Gastrocnemius medialis (tissue), 4 donors: ENCODE measurements at regions not wholly inside any gene's neighbourhood (a gene's known extent, or its start where the extent isn't known, plus 50 kb on each side); places are given as distances from the start of the nearest gene placed in this dataset.

ENCODE experiments used
- POLR2A ChIP-seq, 2 donors: fragments of 450-650 bp; IDR thresholded peaks; one replicate each; pipeline ENCODE4 v1.6.1; 2017; ENCODE audit warnings: antibody characterized with exemption in 2 of 2, mild to moderate bottlenecking in 2 of 2, moderate library complexity in 2 of 2
- TF ChIP-seq, protein P1 (sequence below), 5 experiments: fragments of 450-650 bp in 3 of 5; fragments of 200-600 bp in 2 of 5; sonication (generic) in 2 of 5; IDR thresholded peaks in 4 of 5; conservative IDR thresholded peaks in 1 of 5; 1 replicate in 4 of 5; 2 replicates in 1 of 5; pipeline ENCODE4 v1.5.1; 2016 to 2019; ENCODE audit warnings: antibody characterized with exemption in 5 of 5, mild to moderate bottlenecking in 3 of 5, moderate library complexity in 3 of 5

GRCh38 chr18:78927616-78928015 is 52.0 kb upstream of the SALL3 start:
- TF ChIP-seq, protein P1, sequence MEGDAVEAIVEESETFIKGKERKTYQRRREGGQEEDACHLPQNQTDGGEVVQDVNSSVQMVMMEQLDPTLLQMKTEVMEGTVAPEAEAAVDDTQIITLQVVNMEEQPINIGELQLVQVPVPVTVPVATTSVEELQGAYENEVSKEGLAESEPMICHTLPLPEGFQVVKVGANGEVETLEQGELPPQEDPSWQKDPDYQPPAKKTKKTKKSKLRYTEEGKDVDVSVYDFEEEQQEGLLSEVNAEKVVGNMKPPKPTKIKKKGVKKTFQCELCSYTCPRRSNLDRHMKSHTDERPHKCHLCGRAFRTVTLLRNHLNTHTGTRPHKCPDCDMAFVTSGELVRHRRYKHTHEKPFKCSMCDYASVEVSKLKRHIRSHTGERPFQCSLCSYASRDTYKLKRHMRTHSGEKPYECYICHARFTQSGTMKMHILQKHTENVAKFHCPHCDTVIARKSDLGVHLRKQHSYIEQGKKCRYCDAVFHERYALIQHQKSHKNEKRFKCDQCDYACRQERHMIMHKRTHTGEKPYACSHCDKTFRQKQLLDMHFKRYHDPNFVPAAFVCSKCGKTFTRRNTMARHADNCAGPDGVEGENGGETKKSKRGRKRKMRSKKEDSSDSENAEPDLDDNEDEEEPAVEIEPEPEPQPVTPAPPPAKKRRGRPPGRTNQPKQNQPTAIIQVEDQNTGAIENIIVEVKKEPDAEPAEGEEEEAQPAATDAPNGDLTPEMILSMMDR (IDR thresholded peaks at IDR 0.05 in 4 of 5, conservative IDR thresholded peaks at IDR 0.05 in 1 of 5) = no peak
- TF ChIP-seq POLR2A (IDR thresholded peaks at IDR 0.05) = no peak
